HepG2 (cell line): ENCODE measurements at regions not wholly inside any gene's neighbourhood (a gene's known extent, or its start where the extent isn't known, plus 50 kb on each side); places are given as distances from the start of the nearest gene placed in this dataset.

ENCODE experiments used
- ATAC-seq: fragments of 200-7000 bp; cut with Tn5 transposase; 3 replicates; pipeline ENCODE4 v1.9.1; 2020; ENCODE audit warnings: mild to moderate bottlenecking, moderate library complexity
- BruUV-seq: library from RNA; stranded (reverse); fragments of 400-500 nt; replicated peaks from 2 replicates; lab custom pipeline; 2021; lab: Mats Ljungman, UMichigan
- CTCF ChIA-PET: fragments of 300-600 bp; formaldehyde crosslinking; extraction: SDS; loops from one replicate; lab custom pipeline; 2021; ENCODE audit warnings: low total read pairs, inconsistent platforms, low intra/inter-chr PET ratio; lab: Yijun Ruan, JAX
- POLR2A ChIA-PET: fragments of 350-600 bp; sonication (Branson Sonifier 250); formaldehyde crosslinking; loops from one replicate; lab custom pipeline; 2020; ENCODE audit warnings: antibody characterized with exemption, inconsistent platforms; lab: Yijun Ruan, JAX
- DNase-seq: peaks from one replicate; pipeline ENCODE4 v3.0.0-alpha.2; 2015; ENCODE audit warnings: low spot score
- FAIRE-seq: peaks from 3 replicates; lab custom pipeline; 2011; peaks lifted over from hg19 to GRCh38; lab: Jason Lieb, UNC
- H2AFZ ChIP-seq: one replicate; pipeline ENCODE4 v1.6.1; 2011; ENCODE audit warnings: low read length, inconsistent platforms
- H3K27ac ChIP-seq: fragments of 300-600 bp; 3 replicates; pipeline ENCODE4 v1.8.0; 2011; ENCODE audit warnings: mixed run types, mild to moderate bottlenecking, mixed read lengths, low read length, inconsistent platforms; ENCODE audit not compliant: insufficient read depth; ENCODE audit errors: extremely low read length
- H3K27me3 ChIP-seq, 2 experiments: fragments of 200-600 bp in 1 of 2; 2 replicates in 1 of 2; 3 replicates in 1 of 2; pipeline versions ENCODE4 v1.6.0 to v1.8.0; 2011; ENCODE audit warnings: low read length in 2 of 2, mild to moderate bottlenecking in 2 of 2, moderate library complexity in 2 of 2, inconsistent platforms in 1 of 2; ENCODE audit not compliant: insufficient read depth in 2 of 2, control insufficient read depth in 1 of 2
- H3K36me3 ChIP-seq, 2 experiments: fragments of 200-600 bp in 1 of 2; replicated peaks in 1 of 2; 2 replicates in 1 of 2; 3 replicates in 1 of 2; pipeline versions ENCODE4 v1.5.1 to v1.8.0; 2011; ENCODE audit warnings: low read length in 2 of 2, inconsistent platforms in 1 of 2; ENCODE audit not compliant: insufficient read depth in 2 of 2, control insufficient read depth in 1 of 2
- H3K4me1 ChIP-seq: 2 replicates; pipeline ENCODE4 v1.5.1; 2012; ENCODE audit warnings: low read length, inconsistent platforms; ENCODE audit not compliant: insufficient read depth
- H3K4me2 ChIP-seq: 2 replicates; pipeline ENCODE4 v1.6.0; 2011; ENCODE audit warnings: low read depth, low read length, inconsistent platforms
- H3K4me3 ChIP-seq, 3 experiments: fragments of 200-600 bp in 1 of 3; sonication (generic), shearing (Covaris generic) in 1 of 3; replicated peaks in 1 of 3; 2 replicates each; pipeline ENCODE4 v1.5.1; 2011 to 2016; ENCODE audit warnings: low read length in 3 of 3, inconsistent platforms in 2 of 3, low read depth in 2 of 3, mild to moderate bottlenecking in 2 of 3, control low read depth in 1 of 3, mixed read lengths in 1 of 3; ENCODE audit not compliant: insufficient read depth in 1 of 3
- H3K79me2 ChIP-seq: one replicate; pipeline ENCODE4 v1.6.1; 2011; ENCODE audit warnings: low read length, inconsistent platforms; ENCODE audit not compliant: insufficient read depth
- H3K9ac ChIP-seq: 2 replicates; pipeline ENCODE4 v1.6.0; 2011; ENCODE audit warnings: mild to moderate bottlenecking, low read depth, low read length, inconsistent platforms; ENCODE audit not compliant: insufficient read depth
- H3K9me3 ChIP-seq: 2 replicates; pipeline ENCODE4 v1.5.1; 2012; ENCODE audit warnings: mild to moderate bottlenecking, low read length
- H4K20me1 ChIP-seq: 2 replicates; pipeline ENCODE4 v1.6.0; 2011; ENCODE audit warnings: inconsistent platforms, mild to moderate bottlenecking, low read length, moderate library complexity; ENCODE audit not compliant: insufficient read depth
- BATF2 ChIP-seq: sonication (generic); formaldehyde crosslinking; IDR thresholded peaks from 2 replicates; pipeline ENCODE4 v1.8.0; 2022; ENCODE audit warnings: mild to moderate bottlenecking, missing genetic modification reagents, moderate library complexity
- GATA4 ChIP-seq: sonication (generic); IDR thresholded peaks from 2 replicates; pipeline ENCODE4 v1.6.1; 2016; ENCODE audit warnings: antibody characterized with exemption, low read depth, borderline replicate concordance
- HIVEP1 ChIP-seq: sonication (generic); formaldehyde crosslinking; IDR thresholded peaks from 2 replicates; pipeline ENCODE4 v1.4.0; 2020; ENCODE audit warnings: mild to moderate bottlenecking, missing genetic modification reagents
- KLF12 ChIP-seq: sonication (generic); formaldehyde crosslinking; IDR thresholded peaks from 2 replicates; pipeline ENCODE4 v1.4.0; 2020; ENCODE audit warnings: missing genetic modification reagents, borderline replicate concordance
- PRPF4 ChIP-seq: fragments of 200-400 bp; formaldehyde crosslinking; IDR thresholded peaks from 2 replicates; pipeline ENCODE4 v1.6.1; 2016; ENCODE audit warnings: low read length, low read depth; ENCODE audit not compliant: poor library complexity, severe bottlenecking
- SMC3 ChIP-seq: IDR thresholded peaks from 2 replicates; pipeline ENCODE4 v1.6.1; 2011; ENCODE audit warnings: low read length, improper control_type of control experiment
- TARDBP ChIP-seq: sonication (generic); formaldehyde crosslinking; IDR thresholded peaks from 2 replicates; pipeline ENCODE4 v1.8.0; 2022; ENCODE audit warnings: mild to moderate bottlenecking, missing genetic modification reagents
- ZSCAN9 ChIP-seq: IDR thresholded peaks from 2 replicates; pipeline ENCODE4 v1.6.1; 2016; ENCODE audit warnings: borderline replicate concordance
- in situ Hi-C: cut with HindIII; loops from 2 replicates; pipeline ENCODE4 v1.10.0; 2017; ENCODE audit warnings: low pct_unique_long_range_greater_than_20kb; ENCODE audit not compliant: extremely low pct_ligation_motif_present
- intact Hi-C: fragments of 100-400 bp; cut with micrococcal nuclease; formaldehyde crosslinking; loops from one replicate; pipeline ENCODE4 v1.10.0; 2022; ENCODE audit not compliant: unreplicated experiment
- TF ChIP-seq, protein P1 (sequence below): fragments of 450-650 bp; IDR thresholded peaks from 2 replicates; pipeline ENCODE4 v1.6.1; 2017; ENCODE audit warnings: mild to moderate bottlenecking
- TF ChIP-seq, protein P2 (sequence below): sonication (generic); formaldehyde crosslinking; IDR thresholded peaks from 2 replicates; pipeline ENCODE4 v1.5.0; 2020; ENCODE audit warnings: missing genetic modification reagents, mild to moderate bottlenecking, borderline replicate concordance

DNA sequence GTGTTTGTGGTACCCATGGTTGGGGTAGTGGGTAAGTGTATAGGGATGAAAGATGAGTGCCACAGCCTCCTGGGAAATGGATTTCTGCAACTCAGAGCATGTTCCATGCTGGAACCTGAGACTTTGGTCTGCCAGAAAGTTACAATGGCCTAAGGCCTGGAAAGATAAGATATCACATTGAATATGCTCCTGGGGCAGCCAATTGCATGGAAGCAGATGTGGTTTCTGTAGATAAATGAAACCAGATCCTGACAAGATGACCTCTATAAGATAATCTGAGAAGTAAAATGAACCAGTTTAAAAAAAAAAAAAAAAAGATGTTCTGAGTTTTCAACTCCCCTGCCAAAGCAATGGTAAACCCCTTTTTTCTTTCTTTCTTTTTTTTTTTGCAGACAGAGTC is 91.4 kb upstream of the NCK2 start:
- POLR2A ChIA-PET = no interaction called here
- FAIRE-seq (no peak), ATAC-seq (no peak)
- no peak overlapping the region for H2AFZ ChIP-seq
- no peak overlapping the region for H3K9ac ChIP-seq
- TF ChIP-seq KLF12 (CRISPR knock-in tag) (no peak), ZSCAN9 (CRISPR knock-in tag) (no peak), GATA4 (no peak), BATF2 (CRISPR knock-in tag) (no peak), HIVEP1 (no peak), TARDBP (CRISPR knock-in tag) (no peak), PRPF4 (no peak), SMC3 (no peak)
- TF ChIP-seq, protein P1, sequence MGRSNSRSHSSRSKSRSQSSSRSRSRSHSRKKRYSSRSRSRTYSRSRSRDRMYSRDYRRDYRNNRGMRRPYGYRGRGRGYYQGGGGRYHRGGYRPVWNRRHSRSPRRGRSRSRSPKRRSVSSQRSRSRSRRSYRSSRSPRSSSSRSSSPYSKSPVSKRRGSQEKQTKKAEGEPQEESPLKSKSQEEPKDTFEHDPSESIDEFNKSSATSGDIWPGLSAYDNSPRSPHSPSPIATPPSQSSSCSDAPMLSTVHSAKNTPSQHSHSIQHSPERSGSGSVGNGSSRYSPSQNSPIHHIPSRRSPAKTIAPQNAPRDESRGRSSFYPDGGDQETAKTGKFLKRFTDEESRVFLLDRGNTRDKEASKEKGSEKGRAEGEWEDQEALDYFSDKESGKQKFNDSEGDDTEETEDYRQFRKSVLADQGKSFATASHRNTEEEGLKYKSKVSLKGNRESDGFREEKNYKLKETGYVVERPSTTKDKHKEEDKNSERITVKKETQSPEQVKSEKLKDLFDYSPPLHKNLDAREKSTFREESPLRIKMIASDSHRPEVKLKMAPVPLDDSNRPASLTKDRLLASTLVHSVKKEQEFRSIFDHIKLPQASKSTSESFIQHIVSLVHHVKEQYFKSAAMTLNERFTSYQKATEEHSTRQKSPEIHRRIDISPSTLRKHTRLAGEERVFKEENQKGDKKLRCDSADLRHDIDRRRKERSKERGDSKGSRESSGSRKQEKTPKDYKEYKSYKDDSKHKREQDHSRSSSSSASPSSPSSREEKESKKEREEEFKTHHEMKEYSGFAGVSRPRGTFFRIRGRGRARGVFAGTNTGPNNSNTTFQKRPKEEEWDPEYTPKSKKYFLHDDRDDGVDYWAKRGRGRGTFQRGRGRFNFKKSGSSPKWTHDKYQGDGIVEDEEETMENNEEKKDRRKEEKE = no peak
- TF ChIP-seq, protein P2, sequence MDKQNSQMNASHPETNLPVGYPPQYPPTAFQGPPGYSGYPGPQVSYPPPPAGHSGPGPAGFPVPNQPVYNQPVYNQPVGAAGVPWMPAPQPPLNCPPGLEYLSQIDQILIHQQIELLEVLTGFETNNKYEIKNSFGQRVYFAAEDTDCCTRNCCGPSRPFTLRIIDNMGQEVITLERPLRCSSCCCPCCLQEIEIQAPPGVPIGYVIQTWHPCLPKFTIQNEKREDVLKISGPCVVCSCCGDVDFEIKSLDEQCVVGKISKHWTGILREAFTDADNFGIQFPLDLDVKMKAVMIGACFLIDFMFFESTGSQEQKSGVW = no peak
- TF ChIP-seq, all 625 proteins: peak for 0
- Histone ChIP-seq H3K36me3 (no peaks in the 10 kb centered on the region), H3K27ac (no peak overlapping the region), H4K20me1 (no peaks in the 10 kb centered on the region; the same call in 1 of the 2 replicates), H3K4me3 (no peak overlapping the region), H3K27me3 (peaks cover 0 to 11% of the 10 kb centered on the region in 2 experiments; a peak in 2 of 5 replicates), H3K9me3 (no peaks in the 10 kb centered on the region), H3K79me2 (no peaks in the 10 kb centered on the region), H3K4me1 (no peaks in the 10 kb centered on the region), H3K4me2 (no peak overlapping the region)
- BruUV-seq = no TSS peak
- intact Hi-C loops = no loop called here
- in situ Hi-C loops = no loop called here
- CTCF ChIA-PET = no interaction called here
- DNase-seq = no peak
